22Rv1 (cell line): ENCODE measurements at regions not wholly inside any gene's neighbourhood (a gene's known extent, or its start where the extent isn't known, plus 50 kb on each side); places are given as distances from the start of the nearest gene placed in this dataset.
"Not testable (repeated sequence)": the region's sequence is repeated elsewhere in the genome, so short reads cannot be mapped to it uniquely, and the experiment has no call there.

ENCODE experiments used
- ZFX ChIP-seq: fragments of 450-650 bp; IDR thresholded peaks from 2 replicates; pipeline ENCODE4 v1.6.1; 2017; ENCODE audit warnings: antibody characterized with exemption, borderline replicate concordance
- TF ChIP-seq, protein P1 (sequence below): fragments of 450-650 bp; IDR thresholded peaks from 2 replicates; pipeline ENCODE4 v1.5.1; 2017; ENCODE audit warnings: mild to moderate bottlenecking

DNA sequence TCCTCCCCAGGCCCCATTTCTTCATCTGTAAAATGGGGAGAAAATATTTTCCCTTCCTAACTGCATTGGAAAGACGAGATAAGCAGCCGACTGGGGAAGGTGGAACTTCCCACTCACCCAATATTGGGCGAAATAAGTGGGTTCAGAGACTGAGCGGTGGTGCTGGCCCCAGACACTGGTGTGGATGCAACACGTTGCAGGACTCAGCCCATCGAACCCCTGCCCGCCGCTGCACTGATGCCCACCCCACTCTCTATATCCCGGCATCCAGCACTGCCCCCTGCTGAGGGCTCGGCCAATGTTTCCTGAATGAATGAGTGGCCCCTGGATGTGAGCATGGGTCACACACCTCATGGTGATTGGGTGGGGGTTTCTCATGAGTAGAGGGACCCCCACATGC is 194.4 kb upstream of the ZNG1E start:
- TF ChIP-seq, protein P1, sequence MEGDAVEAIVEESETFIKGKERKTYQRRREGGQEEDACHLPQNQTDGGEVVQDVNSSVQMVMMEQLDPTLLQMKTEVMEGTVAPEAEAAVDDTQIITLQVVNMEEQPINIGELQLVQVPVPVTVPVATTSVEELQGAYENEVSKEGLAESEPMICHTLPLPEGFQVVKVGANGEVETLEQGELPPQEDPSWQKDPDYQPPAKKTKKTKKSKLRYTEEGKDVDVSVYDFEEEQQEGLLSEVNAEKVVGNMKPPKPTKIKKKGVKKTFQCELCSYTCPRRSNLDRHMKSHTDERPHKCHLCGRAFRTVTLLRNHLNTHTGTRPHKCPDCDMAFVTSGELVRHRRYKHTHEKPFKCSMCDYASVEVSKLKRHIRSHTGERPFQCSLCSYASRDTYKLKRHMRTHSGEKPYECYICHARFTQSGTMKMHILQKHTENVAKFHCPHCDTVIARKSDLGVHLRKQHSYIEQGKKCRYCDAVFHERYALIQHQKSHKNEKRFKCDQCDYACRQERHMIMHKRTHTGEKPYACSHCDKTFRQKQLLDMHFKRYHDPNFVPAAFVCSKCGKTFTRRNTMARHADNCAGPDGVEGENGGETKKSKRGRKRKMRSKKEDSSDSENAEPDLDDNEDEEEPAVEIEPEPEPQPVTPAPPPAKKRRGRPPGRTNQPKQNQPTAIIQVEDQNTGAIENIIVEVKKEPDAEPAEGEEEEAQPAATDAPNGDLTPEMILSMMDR, result not testable (repeated sequence)
- not testable (repeated sequence) for TF ChIP-seq ZFX
